Trophoblast cell (in vitro differentiated cells and primary cell): ENCODE measurements at regions not wholly inside any gene's neighbourhood (a gene's known extent, or its start where the extent isn't known, plus 50 kb on each side); places are given as distances from the start of the nearest gene placed in this dataset.

Experiments
- DNase-seq, 2 donors: peaks; one replicate each; pipeline ENCODE4 v3.0.0-alpha.2; 2016
- H2AFZ ChIP-seq: 2 replicates; pipeline ENCODE4 v1.6.1; 2013; ENCODE audit warnings: low read length, moderate library complexity, mild to moderate bottlenecking; ENCODE audit not compliant: insufficient read depth, poor library complexity
- H2AK5ac ChIP-seq: 2 replicates; pipeline ENCODE4 v1.6.1; 2013; ENCODE audit warnings: mild to moderate bottlenecking, low read length
- H2BK120ac ChIP-seq: 2 replicates; pipeline ENCODE4 v1.6.1; 2013; ENCODE audit warnings: low read length, mild to moderate bottlenecking, moderate library complexity; ENCODE audit not compliant: insufficient read depth, poor library complexity
- H2BK12ac ChIP-seq: 2 replicates; pipeline ENCODE4 v1.6.1; 2013; ENCODE audit warnings: mild to moderate bottlenecking, low read length, moderate library complexity
- H2BK5ac ChIP-seq: 2 replicates; pipeline ENCODE4 v1.6.1; 2013; ENCODE audit warnings: low read length, low read depth, moderate library complexity, mild to moderate bottlenecking; ENCODE audit not compliant: poor library complexity
- H3K14ac ChIP-seq: 2 replicates; pipeline ENCODE4 v1.6.1; 2013; ENCODE audit warnings: mild to moderate bottlenecking, low read length
- H3K18ac ChIP-seq: 2 replicates; pipeline ENCODE4 v1.6.1; 2013; ENCODE audit warnings: mild to moderate bottlenecking, low read length
- H3K23ac ChIP-seq: 2 replicates; pipeline ENCODE4 v1.6.1; 2013; ENCODE audit warnings: low read length
- H3K27ac ChIP-seq: 2 replicates; pipeline ENCODE4 v1.5.1; 2013; ENCODE audit warnings: low read depth, mild to moderate bottlenecking, inconsistent platforms, low read length, moderate library complexity
- H3K27me3 ChIP-seq: 2 replicates; pipeline ENCODE4 v1.6.1; 2013; ENCODE audit warnings: inconsistent platforms, mild to moderate bottlenecking, low read length, moderate library complexity; ENCODE audit not compliant: insufficient read depth
- H3K36me3 ChIP-seq, 2 experiments: 1 replicate in 1 of 2; 2 replicates in 1 of 2; pipeline ENCODE4 v1.6.1; 2013; ENCODE audit warnings: low read length in 2 of 2, mild to moderate bottlenecking in 2 of 2, moderate library complexity in 1 of 2; ENCODE audit not compliant: insufficient read depth in 2 of 2, control insufficient read depth in 1 of 2
- H3K4ac ChIP-seq: 2 replicates; pipeline ENCODE4 v1.6.1; 2013; ENCODE audit warnings: low read depth, mild to moderate bottlenecking, low read length, moderate library complexity
- H3K4me1 ChIP-seq, 2 experiments: 1 replicate in 1 of 2; 2 replicates in 1 of 2; pipeline ENCODE4 v1.6.1; 2013; ENCODE audit warnings: low read length in 2 of 2, mild to moderate bottlenecking in 2 of 2, moderate library complexity in 1 of 2; ENCODE audit not compliant: insufficient read depth in 2 of 2, control insufficient read depth in 1 of 2
- H3K4me2 ChIP-seq: 2 replicates; pipeline ENCODE4 v1.6.1; 2013; ENCODE audit warnings: inconsistent platforms, mild to moderate bottlenecking, low read length, moderate library complexity
- H3K4me3 ChIP-seq: 2 replicates; pipeline ENCODE4 v1.5.1; 2013; ENCODE audit warnings: mild to moderate bottlenecking, low read depth, low read length, inconsistent platforms
- H3K79me1 ChIP-seq: one replicate; pipeline ENCODE4 v1.6.1; 2013; ENCODE audit warnings: low read length
- H3K79me2 ChIP-seq: 2 replicates; pipeline ENCODE4 v1.6.1; 2013; ENCODE audit warnings: low read length, mild to moderate bottlenecking; ENCODE audit not compliant: control insufficient read depth, insufficient read depth, poor library complexity
- H3K9ac ChIP-seq: 2 replicates; pipeline ENCODE4 v1.6.1; 2013; ENCODE audit warnings: mild to moderate bottlenecking, low read length
- H3K9me3 ChIP-seq: 2 replicates; pipeline ENCODE4 v1.6.1; 2013; ENCODE audit warnings: low read depth, mild to moderate bottlenecking, control low read depth, inconsistent platforms, low read length; ENCODE audit not compliant: insufficient read depth
- H4K12ac ChIP-seq: 2 replicates; pipeline ENCODE4 v1.6.1; 2013; ENCODE audit warnings: low read depth, mild to moderate bottlenecking, low read length, moderate library complexity
- H4K8ac ChIP-seq: 2 replicates; pipeline ENCODE4 v1.6.1; 2013; ENCODE audit warnings: low read depth, mild to moderate bottlenecking, low read length, moderate library complexity
- H4K91ac ChIP-seq: one replicate; pipeline ENCODE4 v1.6.1; 2013; ENCODE audit warnings: low read depth, mild to moderate bottlenecking, low read length, moderate library complexity
- WGBS: extraction: QIAGEN DNeasy Blood & Tissue Kit; methylation state at CpG from one replicate; pipeline ENCODE4 v1.1.7; 2013; ENCODE audit warnings: missing lambda C conversion rate; ENCODE audit not compliant: insufficient read length, insufficient coverage; ENCODE audit errors: extremely low coverage; 5-methylcytosine and 5-hydroxymethylcytosine counted together

GRCh38 chr2:16303273-16303577 lies 362.4 kb downstream of the CYRIA start:
- no peak overlapping the region for H4K12ac ChIP-seq
- H3K79me2 ChIP-seq, result no peaks in the 10 kb centered on the region
- no peaks in the 10 kb centered on the region for H3K36me3 ChIP-seq
- H3K9ac ChIP-seq, result no peak overlapping the region
- no peaks in the 10 kb centered on the region for H3K27me3 ChIP-seq
- no CpG with 5 or more reads among the region's 6 CpGs for WGBS
- H4K91ac ChIP-seq, result no peak overlapping the region
- no peak overlapping the region for H2BK12ac ChIP-seq
- DNase-seq, result no peak
- no peak overlapping the region for H3K14ac ChIP-seq
- H3K4me1 ChIP-seq, result no peaks in the 10 kb centered on the region
- no peak overlapping the region for H3K4ac ChIP-seq
- H2BK5ac ChIP-seq, result no peak overlapping the region
- no peak overlapping the region for H2BK120ac ChIP-seq
- H2AK5ac ChIP-seq, result no peak overlapping the region
- H3K4me3 ChIP-seq, result no peak overlapping the region
- no peak overlapping the region for H3K18ac ChIP-seq
- no peak overlapping the region for H3K4me2 ChIP-seq
- no peak overlapping the region for H2AFZ ChIP-seq
- no peaks in the 10 kb centered on the region for H3K9me3 ChIP-seq
- H3K79me1 ChIP-seq, result peaks cover 1% of the 10 kb centered on the region
- H3K23ac ChIP-seq, result no peak overlapping the region
- H4K8ac ChIP-seq, result no peak overlapping the region
- no peak overlapping the region for H3K27ac ChIP-seq

- Histone ChIP-seq H2BK120ac (no peak overlapping the region), H2BK5ac (no peak overlapping the region), H4K91ac (no peak overlapping the region), H3K4ac (no peak overlapping the region), H4K12ac (no peak overlapping the region), H3K9ac (no peak overlapping the region), H3K9me3 (no peaks in the 10 kb centered on the region), H3K4me3 (no peak overlapping the region), H3K23ac (no peak overlapping the region), H2BK12ac (no peak overlapping the region), H3K14ac (no peak overlapping the region), H3K79me1 (peaks cover 1% of the 10 kb centered on the region), H3K18ac (no peak overlapping the region), H3K27ac (no peak overlapping the region), H3K79me2 (no peaks in the 10 kb centered on the region), H3K36me3 (no peaks in the 10 kb centered on the region), H4K8ac (no peak overlapping the region), H3K27me3 (no peaks in the 10 kb centered on the region), H3K4me1 (no peaks in the 10 kb centered on the region), H2AFZ (no peak overlapping the region), H2AK5ac (no peak overlapping the region), H3K4me2 (no peak overlapping the region)
- DNase-seq, result no peak
- WGBS, result no CpG with 5 or more reads among the region's 11 CpGs
These were observed 362.3 kb downstream of the MYCN start for GRCh38 chr2:16302431-16303272.

GRCh38 chr2:16301961-16302360 lies 361.6 kb downstream of the MYCN start:
- no peaks in the 10 kb centered on the region for H3K79me2 ChIP-seq
- no peak overlapping the region for H3K4me3 ChIP-seq
- H3K9me3 ChIP-seq, result no peaks in the 10 kb centered on the region
- no peak overlapping the region for H2BK5ac ChIP-seq
- H3K4me1 ChIP-seq, result no peaks in the 10 kb centered on the region
- H3K23ac ChIP-seq, result no peak overlapping the region
- H2AFZ ChIP-seq, result no peak overlapping the region
- no peak overlapping the region for H2BK12ac ChIP-seq
- no peak overlapping the region for H3K14ac ChIP-seq
- H3K18ac ChIP-seq, result no peak overlapping the region
- H3K27ac ChIP-seq, result no peak overlapping the region
- H4K12ac ChIP-seq, result no peak overlapping the region
- no peak overlapping the region for H3K4me2 ChIP-seq
- no peak overlapping the region for H2BK120ac ChIP-seq
- H3K4ac ChIP-seq, result no peak overlapping the region
- WGBS, result no CpG with 5 or more reads among the region's 2 CpGs
- no peak overlapping the region for H2AK5ac ChIP-seq
- H3K9ac ChIP-seq, result no peak overlapping the region
- H3K79me1 ChIP-seq, result peaks cover 1% of the 10 kb centered on the region
- no peaks in the 10 kb centered on the region for H3K36me3 ChIP-seq
- no peak for DNase-seq
- no peaks in the 10 kb centered on the region for H3K27me3 ChIP-seq
- no peak overlapping the region for H4K8ac ChIP-seq
- no peak overlapping the region for H4K91ac ChIP-seq

GRCh38 chr2:16298866-16299265 lies 358.5 kb downstream of the MYCN start:
- Histone ChIP-seq H3K27me3 (no peaks in the 10 kb centered on the region), H4K91ac (no peak overlapping the region), H3K18ac (no peak overlapping the region), H3K4me1 (peaks cover 6 to 7% of the 10 kb centered on the region in 2 experiments), H2AK5ac (no peak overlapping the region), H2BK5ac (no peak overlapping the region), H3K14ac (no peak overlapping the region), H3K23ac (no peak overlapping the region), H4K12ac (no peak overlapping the region), H3K4ac (no peak overlapping the region), H2AFZ (no peak overlapping the region), H3K9me3 (no peaks in the 10 kb centered on the region), H2BK12ac (no peak overlapping the region), H3K4me2 (no peak overlapping the region), H3K36me3 (no peaks in the 10 kb centered on the region), H4K8ac (no peak overlapping the region), H3K27ac (no peak overlapping the region), H3K79me2 (no peaks in the 10 kb centered on the region), H3K4me3 (no peak overlapping the region), H3K79me1 (peaks cover 4% of the 10 kb centered on the region), H2BK120ac (no peak overlapping the region), H3K9ac (no peak overlapping the region)
- no CpG with 5 or more reads among the region's 3 CpGs for WGBS
- peak; percentile 33 to 63 for DNase-seq
